HG03135 (cell line): ENCODE measurements at regions not wholly inside any gene's neighbourhood (a gene's known extent, or its start where the extent isn't known, plus 50 kb on each side); places are given as distances from the start of the nearest gene placed in this dataset.

Experiments
- ATAC-seq: cut with Tn5 transposase; IDR thresholded peaks from one replicate; pipeline ENCODE4 v1.9.1; 2021; ENCODE audit warnings: mild to moderate bottlenecking, moderate library complexity; ENCODE audit not compliant: unreplicated experiment

DNA sequence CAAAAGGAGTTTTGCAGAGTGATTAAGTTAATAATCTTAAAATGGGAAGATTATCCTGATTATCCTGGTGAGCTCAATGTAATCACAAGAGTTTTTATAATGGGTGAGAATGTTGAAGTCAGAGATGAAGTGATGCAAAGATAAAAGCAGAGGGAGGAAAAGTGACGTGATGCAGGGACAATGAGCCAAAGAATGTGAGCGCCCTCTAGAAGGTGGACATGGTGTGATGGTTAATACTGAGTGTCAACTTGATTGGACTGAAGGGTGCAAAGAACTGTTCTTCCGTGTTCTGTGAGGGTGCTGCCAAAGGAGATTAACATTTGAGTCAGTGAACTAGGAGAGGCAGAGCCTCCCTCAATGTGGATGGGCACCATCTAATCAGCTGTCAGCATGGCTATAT is 569.6 kb upstream of the AGTR1 start:
- ATAC-seq = no peak

DNA sequence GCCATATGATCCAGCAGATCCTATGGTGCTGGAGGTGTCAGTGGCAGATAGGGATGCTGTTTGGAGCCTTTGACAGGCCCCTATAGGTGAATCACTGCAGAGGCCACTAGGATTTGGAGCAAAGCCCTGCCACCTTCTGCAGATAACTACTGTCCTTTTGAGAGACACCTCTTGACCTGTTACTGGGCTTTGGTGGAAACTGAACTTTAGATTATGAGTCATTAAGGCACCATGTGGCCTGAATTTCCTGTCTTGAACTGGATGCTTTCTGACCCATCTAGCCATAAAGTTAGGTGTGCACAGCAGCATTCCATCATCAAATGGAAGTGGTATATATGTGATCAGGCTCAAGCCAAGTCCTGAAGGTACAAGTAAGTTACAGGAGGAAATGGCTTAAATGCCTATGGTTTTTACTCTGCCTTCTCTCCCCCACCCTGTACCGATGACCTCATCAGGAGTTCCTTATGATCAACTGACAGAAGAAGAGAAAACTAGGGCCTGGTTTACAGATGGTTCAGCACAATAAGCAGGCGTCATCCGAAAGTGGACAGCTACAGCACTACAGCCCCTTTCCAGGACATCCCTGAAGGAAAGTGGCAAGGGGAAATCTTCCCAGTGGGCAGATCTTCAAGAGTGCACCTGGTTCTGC is 565.6 kb upstream of the AGTR1 start:
- ATAC-seq = no peak

GRCh38 chr3:148136816-148137215 is 560.9 kb upstream of the AGTR1 start:
- no peak for ATAC-seq

DNA sequence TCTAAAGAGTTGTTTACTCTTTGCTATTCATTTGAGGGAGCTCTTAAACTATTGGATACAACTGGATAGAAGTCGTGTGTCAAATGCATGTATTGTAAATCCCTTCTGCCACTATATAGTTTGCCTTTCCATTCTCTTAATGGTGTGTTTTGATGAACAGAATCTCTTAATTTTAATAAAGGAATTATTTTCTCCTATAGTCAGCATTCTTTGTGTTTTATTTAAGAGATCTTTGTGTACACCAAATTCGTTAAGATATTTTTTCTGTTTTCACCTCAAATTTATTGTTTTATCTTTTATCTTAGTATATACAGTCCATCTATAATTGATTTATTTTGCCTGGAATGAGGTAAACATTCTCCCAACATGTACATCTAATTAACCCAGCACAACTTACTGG is 551.5 kb upstream of the AGTR1 start:
- ATAC-seq = no peak

DNA sequence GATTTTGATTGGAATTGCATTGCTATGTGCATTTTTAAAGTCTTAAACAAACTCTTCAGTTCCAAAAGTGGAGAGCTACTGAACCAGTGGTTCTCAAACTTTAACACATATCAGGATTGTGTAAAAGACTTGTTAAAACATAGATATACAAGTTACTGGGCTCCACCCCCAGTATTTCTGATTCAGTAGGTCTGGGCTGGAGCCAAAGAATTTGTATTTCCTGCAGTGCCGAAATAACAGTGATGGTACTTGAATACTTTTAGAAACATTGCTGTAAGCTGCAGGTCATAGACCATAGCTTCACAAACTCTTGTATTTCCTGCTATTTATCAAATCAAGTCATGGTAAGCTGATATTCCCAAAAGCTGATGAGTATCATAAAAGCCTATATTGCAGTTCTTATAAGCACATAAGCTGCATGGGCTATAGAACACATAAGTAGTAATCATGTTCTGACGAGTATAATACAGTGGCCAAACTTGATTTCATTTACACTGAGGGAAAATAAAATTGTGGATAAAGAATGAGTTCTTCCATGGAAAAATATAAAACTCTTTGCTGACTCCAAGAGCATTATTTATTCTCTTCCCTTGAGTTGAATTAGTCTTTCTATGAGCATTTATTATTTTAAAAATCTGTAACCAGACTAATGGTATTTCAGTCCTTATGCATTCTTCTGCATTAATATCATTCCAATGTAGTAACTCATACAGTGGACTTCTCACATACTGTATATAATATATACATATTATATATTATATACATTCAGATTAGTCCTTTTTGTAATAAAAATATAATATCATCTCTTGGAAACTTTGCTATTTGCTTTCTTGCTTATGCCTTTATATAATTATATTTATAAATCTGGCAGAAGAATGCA is 550.5 kb upstream of the AGTR1 start:
- no peak for ATAC-seq

DNA sequence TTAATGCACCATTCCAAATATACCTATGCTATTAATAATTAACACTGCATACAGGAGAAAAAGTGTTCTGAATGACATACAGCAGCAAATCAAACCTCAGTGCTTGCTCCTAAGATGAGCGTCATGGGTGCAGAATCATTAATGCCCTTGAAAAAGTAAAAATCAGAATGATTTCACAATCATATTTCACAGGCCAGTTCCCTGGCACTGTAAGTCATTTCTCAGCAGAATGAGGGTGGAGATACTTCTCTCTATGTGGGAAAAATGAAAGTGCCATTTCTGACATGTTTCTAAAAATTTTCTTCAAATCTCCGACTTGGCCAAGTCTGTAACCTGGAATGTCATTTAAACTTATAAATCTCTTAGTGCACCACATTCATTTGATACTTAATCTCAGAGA is 549.8 kb upstream of the AGTR1 start:
- ATAC-seq = no peak

- ATAC-seq = no peak
Observed at GRCh38 chr3:148149556-148149955, 548.1 kb upstream of the AGTR1 start.

- no peak for ATAC-seq
Observed at GRCh38 chr3:148150141-148150540, 547.6 kb upstream of the AGTR1 start.

GRCh38 chr3:148158210-148158609 is 539.5 kb upstream of the AGTR1 start:
- ATAC-seq = no peak

DNA sequence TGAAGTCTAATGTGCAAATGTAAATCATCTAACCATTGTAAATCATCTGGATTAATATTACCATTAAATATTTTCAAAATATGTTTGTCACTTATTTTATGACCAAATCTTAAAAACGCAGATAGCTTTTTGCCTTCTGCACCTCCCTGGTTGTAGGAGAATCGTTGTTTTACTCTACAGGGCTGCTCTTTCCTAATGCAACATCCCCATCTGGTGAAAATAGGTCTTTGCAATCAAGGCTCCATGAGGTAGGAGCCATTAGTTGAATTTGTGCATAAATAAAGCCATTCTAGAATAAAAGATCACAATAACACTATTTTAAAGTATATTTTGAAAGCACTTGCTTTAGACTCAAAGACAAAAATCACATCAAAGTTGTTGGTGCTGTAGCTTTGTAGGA is 535.6 kb upstream of the AGTR1 start:
- no peak for ATAC-seq

DNA sequence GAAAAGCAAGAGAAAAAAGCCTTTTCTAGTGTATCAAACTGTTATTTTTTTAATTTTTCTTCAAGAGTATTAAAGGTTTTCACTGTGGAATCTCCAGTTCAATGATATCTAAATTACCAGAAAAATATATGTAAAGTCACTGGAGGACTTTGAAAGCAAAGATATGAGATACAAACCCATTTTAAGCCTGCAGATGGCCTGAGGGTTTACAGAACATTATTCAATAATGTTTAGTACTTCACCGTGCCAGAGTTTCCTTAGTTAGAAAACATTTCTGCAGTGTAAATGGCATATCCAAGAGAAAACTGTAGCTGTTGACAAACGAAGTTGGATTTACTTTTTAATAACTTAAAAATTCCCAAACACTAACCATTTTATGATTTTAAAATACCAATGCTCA is 529.4 kb upstream of the AGTR1 start:
- no peak for ATAC-seq

DNA sequence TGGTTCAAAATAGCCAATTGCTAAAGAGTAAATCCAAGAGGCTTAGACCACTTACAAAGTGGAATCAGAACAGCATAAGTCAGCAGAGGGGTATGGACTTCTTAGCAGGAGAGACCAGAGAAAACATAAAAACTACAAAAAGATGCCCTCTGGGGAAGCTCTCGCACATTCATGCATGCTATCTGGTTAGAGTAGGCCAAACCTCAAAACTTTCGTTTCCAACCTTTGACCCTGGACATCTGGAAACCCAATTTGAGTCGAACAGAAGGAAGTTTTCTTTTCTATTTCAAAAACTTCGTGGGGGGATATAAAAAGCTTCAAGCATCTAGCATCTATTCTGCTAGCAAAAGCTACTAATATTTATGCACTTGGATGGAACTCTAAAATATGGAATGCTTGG is 523.9 kb upstream of the AGTR1 start:
- no peak for ATAC-seq

DNA sequence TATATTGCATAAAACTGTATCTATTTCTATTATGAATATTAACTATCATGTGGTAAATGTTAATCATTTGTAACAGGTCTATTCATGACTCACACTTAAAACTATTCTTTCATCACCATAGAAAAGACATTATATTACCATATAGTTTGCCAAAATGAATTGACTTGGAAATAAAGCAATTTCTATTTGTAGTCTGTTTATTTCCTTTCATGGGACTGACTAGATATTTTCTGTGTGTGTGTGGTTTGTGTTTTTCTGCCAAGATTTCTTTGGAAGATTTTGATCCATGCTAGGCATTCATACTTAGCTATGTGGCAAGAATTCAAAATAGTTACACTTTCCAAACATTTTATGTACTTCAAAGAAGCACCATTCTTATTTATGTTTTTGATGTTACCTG is 522.5 kb upstream of the AGTR1 start:
- ATAC-seq = no peak

DNA sequence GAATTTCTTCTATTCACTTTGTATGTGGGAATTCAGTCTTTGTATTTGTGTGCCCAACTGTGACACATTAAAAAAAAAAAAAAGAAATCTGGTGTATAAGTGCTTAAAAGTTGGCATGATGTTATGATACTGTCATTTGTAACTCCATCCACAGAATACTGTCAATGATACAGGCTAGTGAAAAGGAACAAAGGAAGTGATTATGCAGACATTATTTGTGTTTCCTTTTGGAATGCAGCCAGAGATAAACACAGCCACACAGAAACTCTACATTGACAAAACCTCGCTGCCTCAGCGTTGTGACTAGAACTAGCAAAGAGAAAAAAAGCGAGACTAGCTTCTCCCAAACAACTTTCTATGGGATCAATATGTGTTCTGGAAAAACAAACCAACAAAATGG is 519.2 kb upstream of the AGTR1 start:
- ATAC-seq = no peak

GRCh38 chr3:148184798-148185197 is 512.9 kb upstream of the AGTR1 start:
- no peak for ATAC-seq

DNA sequence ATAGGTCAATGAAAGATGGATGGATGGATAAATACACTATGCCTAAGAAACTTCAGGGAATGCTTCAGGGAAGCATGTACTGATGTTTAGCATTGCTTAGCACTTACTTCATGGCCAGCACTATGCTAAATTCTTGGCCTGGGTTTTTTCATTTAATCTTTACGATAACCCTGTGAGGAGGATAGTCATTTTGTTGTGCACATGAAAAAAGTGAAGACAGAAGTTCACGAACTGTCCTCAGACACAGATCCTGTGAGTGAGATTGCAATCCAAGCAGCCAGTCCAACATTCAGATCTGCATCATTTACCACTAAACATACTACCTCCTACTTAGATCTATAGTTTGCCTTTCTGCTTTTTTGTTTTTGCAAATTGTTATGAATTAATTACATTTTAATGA is 510.8 kb upstream of the AGTR1 start:
- ATAC-seq = no peak

- no peak for ATAC-seq
Observed at GRCh38 chr3:148187296-148187695, 510.4 kb upstream of the AGTR1 start.

DNA sequence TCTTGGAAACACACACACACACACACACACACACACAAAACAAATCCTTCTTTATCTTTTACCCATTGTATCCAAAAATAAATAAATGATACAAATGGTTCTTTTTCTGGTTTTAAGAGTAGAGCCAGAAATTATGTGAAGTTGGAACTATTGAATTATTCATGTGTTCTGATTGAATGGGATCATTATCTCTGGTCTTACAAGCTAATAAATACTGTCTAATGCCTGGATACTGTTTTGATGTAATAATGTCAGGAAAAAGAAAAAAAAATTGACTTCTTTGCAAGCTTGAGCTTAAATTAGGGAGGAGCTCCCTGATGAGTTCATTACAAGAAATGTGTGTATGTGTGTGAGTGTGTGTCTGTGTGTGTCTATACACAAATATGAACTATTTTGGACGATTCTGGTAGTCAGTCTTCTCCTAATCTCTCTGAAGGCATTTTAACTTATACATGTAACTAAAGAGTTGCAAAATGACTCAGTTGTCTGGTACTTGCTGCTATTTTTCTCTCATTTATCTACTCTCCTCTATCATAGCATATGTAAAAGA is 507.2 kb upstream of the AGTR1 start:
- ATAC-seq = no peak

DNA sequence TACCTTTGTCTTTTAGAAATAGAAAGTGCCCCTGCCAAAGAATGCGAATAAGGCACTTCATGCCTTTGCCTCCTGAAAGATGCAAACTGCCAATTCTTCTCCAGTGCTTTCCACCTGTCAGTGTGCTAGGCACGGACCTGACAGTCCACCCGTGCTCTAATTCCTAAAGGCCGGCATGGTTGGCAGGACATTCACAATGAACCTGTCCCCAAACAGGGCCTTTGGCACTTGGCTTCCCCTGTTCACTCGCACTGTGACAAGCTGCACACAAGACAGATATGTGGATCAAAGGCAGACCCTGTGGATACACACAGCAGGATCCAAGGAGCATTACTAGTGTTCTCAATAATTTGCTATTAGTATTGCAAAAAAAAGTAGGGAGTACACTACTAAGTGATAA is 505.7 kb upstream of the AGTR1 start:
- ATAC-seq = no peak

DNA sequence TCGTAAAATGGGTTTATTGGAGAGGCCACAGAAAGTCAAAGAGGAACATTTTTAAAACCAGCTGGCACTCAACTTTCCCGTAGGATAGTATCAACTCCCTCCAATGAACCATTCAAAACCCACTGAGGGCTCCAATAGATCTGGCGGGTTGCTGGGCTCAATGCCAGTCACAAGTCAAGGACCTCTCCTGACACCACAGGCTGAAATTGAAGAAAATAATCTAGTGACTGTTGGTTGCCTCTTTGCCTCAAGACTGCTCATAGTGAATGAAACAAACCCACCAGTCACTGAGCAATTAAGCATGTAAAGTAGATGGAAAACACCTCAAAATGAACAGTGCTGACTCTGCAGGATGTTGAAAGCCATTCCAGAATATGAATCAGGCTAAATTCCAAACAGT is 500.6 kb upstream of the AGTR1 start:
- no peak for ATAC-seq

DNA sequence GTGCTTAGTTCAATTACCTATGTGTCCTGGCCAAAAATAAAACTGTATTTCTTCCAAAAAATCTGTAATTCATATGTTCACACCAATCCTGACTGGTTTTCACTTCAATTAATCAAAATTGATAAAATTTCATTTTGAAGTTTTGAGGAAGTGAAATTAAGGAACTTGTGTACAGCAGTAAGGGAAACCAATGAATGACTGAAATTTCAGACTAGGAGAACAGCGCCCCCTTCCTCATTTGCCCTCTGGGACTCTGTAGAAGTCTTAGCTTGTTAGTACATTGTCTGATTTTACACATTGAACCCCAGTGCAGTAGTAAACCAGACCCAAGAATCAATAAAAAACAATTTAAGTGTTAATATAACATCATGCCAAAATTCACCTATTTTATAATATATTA is 495.3 kb upstream of the AGTR1 start:
- no peak for ATAC-seq

- no peak for ATAC-seq
Observed at GRCh38 chr3:148203297-148204010, 494.2 kb upstream of the AGTR1 start.
